Hematopoietic multipotent progenitor cell treated with erythropoietin and hydrocortisone succinate and interleukin-3 and kit ligand, for 6 days (in vitro differentiated cells): ENCODE measurements at regions not wholly inside any gene's neighbourhood (a gene's known extent, or its start where the extent isn't known, plus 50 kb on each side); places are given as distances from the start of the nearest gene placed in this dataset.

Source experiments
- DNase-seq: peaks from one replicate; pipeline ENCODE4 v3.0.0-alpha.2; 2015

GRCh38 chr1:208924928-208925327 lies 658.6 kb upstream of the CAMK1G start:
- no peak for DNase-seq

DNA sequence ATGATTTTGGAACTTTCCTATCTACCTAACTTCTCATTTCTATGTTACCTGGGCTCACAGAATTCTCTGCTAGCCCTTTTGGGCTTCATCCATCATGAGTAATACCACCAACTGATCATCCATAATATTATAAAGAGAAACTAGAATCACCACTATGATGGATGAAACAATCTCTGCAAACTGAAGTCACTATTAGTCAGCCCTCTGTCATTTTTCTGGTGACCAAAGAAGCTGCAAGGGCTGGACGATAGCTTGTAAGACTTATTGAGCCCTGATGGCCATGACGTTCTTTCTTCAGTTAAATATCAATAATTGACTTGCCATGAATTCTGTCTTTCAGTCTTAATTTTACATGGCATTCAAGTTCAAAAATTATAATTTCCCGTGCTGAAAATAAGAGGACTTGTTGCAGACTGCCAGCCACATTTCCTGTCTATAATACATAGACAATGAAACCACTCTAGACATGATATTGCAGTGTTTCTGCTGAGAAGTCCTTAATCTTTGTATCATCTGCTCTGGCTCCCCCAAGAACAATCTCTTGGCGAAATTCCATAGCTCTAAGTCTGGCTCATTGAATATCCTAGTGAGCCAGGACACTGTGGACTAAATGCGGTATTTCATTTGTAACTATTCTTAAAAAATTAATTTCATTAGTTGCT lies 655.0 kb upstream of the CAMK1G start:
- no peak for DNase-seq

DNA sequence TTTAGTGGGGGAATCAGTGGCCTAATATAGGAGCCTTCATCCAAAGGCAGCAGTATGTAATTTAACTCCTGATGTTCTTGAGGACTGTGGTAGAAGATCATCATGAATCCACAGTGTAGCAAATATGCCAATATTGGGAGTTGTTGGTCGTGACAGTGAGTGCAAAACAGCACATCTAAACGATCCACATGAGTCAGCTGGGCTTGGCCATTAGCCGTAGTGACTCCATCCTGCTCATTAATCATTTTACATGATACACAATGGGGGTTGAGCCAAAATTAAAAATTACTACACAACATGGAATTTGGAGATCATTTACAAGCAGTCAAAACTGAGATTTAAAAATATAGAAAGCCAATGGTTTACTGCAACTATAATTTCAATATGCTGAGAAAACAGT lies 653.9 kb upstream of the CAMK1G start:
- DNase-seq = no peak

DNA sequence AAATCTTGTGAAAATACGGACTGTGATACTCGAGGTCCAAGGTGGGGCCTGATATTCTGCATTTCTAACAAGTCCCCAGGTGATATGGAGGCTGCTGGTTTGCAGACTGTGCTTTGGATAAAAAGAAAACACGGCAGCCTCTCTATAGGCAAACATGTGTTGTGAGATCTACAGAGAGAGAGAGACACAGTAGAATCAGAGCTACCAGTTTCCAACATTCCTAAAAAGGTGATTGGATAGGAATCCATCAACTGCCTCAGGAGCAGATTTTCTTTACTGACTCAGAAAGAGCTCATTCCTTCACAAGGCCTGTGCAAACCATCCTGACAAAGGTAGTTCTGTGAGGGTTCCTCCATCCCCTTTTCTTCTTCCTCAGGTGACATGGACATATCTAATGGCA lies 651.6 kb upstream of the CAMK1G start:
- no peak for DNase-seq

GRCh38 chr1:208933984-208934525 lies 649.5 kb upstream of the CAMK1G start:
- no peak for DNase-seq

- DNase-seq = no peak
These were observed 648.6 kb upstream of the CAMK1G start for GRCh38 chr1:208934933-208935332.

DNA sequence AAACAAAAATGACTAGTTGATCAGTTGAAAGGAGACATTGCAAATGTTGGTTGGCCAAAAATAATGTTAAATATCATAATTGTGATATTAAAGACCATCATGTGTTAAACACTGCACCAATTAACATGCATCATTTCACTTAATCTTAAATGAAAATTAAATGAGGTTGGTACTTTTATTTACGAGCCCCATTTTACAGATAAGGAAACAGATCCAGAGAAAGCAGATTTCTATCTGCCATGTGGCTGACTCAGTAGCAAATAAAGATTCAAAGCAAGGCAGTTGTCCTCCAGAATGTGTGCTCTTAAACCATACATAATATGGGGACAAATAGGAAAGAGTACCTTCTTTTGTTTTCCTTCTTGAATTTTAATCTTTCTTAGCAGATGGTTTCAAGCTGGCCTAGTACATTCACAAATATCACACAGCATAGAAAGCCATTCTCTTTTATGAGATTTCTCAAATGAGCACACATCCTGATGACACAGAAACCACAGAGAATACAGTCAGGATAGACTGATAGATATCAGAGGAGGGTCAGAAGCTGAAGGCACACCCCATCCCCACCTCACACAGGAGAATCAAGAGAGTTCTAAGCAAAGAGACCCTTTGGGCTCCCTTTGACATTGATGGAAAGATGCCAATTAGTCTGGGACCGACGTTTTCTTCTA lies 647.9 kb upstream of the CAMK1G start:
- DNase-seq = no peak

DNA sequence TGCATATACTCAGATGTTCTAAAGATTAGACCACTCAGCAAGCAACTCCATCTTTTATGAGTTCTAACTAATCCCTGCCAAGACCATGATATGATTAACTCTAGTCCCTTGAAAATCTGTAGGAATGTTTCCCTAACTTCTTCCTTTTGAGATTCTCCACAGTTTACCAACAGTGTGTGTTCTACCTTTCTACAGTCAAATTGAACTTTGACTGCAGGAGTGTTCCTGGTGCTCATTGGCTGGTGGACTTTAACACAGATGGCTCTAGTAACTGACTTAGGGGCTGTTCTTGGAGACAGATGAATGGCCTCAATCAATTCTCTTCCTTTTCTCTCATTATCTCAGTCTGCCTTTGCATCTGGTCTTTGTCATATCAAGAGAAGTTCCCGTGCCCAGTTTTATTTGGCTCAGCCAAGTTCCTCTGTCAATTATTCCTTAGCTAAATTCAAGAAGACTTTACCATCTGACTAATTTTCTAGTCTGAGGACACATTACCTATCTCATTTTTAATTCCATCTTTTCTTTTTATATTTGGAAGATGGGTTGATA lies 643.9 kb upstream of the CAMK1G start:
- DNase-seq = no peak

- no peak for DNase-seq
These were observed 641.0 kb upstream of the CAMK1G start for GRCh38 chr1:208942394-208943130.

DNA sequence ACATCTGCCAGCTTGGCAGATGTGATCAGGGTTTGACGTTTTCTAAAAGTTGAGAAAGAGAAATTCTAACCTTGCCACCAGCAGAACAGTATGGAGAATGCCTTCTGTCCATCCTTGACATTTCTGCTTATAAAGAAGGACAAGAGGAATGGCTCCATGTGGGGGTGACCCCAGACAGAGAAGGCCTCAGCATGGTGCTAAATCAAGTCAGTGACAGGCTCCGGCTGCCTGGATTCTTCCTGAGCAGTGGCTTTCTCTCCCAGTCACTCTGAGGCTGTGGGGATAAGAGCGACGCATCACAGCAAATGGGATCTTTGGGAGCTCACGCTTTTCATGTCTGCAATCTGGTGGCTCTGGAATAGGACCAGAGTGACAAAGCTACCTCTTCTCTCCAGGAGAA lies 640.2 kb upstream of the CAMK1G start:
- no peak for DNase-seq

GRCh38 chr1:208944981-208945451 lies 638.5 kb upstream of the CAMK1G start:
- no peak for DNase-seq

DNA sequence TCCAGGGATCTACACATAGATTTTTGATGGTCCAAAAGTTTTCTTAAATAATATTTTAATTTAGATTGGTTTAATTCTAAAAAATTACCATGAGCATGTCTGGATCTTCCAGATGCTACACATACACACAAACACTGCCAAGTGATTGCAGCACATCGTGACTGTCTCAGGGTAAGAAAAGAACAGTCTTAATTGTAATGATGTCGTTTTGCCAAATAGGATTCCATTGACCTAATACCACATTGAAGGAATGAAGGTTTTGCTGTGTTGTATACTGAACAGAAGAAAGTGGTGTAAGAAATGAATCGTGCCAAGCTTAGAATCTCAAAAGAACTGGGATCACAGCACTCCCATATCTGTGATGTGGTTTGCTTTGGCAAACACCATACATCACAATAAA lies 633.3 kb upstream of the CAMK1G start:
- no peak for DNase-seq

DNA sequence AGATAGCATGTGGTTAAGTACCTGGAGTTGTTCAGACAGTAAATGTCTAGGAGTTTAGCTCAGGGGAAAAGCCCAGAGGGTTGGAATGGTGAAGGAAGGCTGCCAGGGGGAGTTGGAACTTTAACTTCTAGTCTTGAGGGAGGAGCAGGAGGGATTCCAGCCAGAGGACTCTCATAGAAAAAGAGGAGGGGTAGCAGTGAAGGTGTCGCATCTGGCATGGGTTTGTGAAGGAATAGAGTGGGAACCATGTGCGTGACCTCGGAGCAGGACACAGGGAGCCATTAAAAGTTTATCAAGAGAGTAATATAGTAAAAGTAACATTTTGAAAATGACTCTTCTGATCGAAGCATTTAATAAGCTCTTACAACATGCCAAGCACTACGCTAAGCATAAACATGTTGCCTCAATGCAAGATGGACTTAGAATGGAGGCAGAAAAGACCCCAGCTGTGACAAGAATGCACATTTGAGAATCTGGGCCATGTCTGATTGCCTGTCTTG lies 632.4 kb upstream of the CAMK1G start:
- no peak for DNase-seq

DNA sequence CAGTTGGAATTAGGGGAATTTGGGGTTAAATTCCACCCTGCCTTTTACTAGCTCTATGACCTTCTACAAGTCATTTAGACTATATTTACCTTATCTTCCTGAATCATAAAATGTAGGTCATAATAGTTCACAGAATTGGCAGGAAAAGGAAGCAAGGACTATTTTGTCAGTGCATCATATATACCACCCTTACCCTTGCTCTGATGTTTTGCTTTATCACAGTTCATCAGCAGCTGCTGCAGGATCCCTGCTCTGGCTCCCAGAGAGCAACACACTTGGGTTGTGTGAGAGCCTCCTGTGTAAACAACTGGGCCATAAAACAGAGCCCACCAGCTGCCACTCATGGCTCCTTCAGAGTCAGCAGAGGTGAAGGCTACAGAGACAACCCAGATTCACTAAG lies 631.6 kb upstream of the CAMK1G start:
- no peak for DNase-seq

- DNase-seq = no peak
These were observed 620.6 kb upstream of the CAMK1G start for GRCh38 chr1:208962867-208963266.

GRCh38 chr1:208965351-208965750 lies 618.2 kb upstream of the CAMK1G start:
- no peak for DNase-seq

- no peak for DNase-seq
These were observed 616.2 kb upstream of the CAMK1G start for GRCh38 chr1:208967334-208967733.

DNA sequence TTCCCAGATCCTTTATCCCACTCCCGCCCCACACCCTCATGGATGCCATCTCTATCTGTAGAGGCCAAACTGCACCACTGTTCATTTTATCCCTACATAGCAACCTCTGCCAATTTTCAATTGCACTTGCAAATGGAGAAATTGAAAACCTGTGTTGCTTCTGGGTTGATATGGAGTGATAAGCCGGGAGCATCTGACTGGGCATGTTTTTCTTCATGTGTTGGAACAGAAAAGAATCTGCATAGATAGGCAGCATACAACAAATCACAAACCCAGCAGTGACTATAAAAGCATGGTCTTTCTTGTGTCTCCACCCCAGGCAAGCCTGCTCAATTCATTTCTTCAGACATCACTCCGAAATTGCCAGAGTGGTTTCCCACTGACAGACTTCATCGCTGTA lies 608.8 kb upstream of the CAMK1G start:
- DNase-seq = no peak

GRCh38 chr1:208975456-208975855 lies 608.1 kb upstream of the CAMK1G start:
- no peak for DNase-seq

- DNase-seq = no peak
These were observed 606.5 kb upstream of the CAMK1G start for GRCh38 chr1:208977012-208977411.

GRCh38 chr1:208977638-208978256 lies 605.8 kb upstream of the CAMK1G start:
- no peak for DNase-seq

DNA sequence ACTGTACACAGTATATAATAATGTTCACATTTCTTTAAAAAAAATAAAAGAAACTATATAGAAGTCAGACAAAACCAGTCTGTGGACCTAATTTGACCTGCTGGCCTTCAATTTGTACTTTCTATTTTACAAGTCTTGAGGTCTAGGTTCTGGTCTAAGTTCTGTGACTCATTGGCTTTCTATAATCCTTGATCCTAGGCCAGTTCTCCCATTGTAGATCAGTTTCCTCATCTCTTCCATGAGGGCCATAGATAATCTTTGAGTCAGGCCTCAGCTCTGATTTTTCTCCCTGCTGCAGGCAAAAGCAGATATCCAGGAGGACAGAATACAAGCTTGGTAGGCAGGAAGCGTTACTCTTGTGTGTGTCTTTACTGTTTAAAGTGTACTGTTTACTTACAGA lies 603.7 kb upstream of the CAMK1G start:
- DNase-seq = no peak

DNA sequence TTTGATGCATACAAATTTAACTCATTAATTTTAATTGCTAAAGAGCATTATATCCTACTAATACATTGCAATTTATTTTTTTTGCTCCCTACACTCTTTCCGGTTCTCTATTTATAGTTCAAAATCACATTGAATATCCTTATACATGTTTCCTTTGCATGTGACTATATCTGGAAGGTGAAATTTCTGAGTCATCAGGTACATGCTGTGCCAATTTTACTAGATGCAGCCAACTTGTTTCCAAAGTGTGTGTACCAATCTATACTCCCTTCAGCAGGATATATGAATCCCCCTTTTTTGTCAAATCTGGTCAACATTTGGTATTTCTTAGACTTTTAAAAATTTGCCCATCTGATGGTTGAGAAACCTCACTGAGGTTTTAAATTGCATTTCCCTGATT lies 602.9 kb upstream of the CAMK1G start:
- DNase-seq = no peak
